GM04503 (cell line): ENCODE measurements at regions not wholly inside any gene's neighbourhood (a gene's known extent, or its start where the extent isn't known, plus 50 kb on each side); places are given as distances from the start of the nearest gene placed in this dataset.
"Not testable (repeated sequence)": the region's sequence is repeated elsewhere in the genome, so short reads cannot be mapped to it uniquely, and the experiment has no call there.

Experiments used
- DNase-seq: peaks from one replicate; pipeline ENCODE4 v3.0.0-alpha.2; 2012; ENCODE audit warnings: low read depth

- DNase-seq = no peak
Observed at GRCh38 chr1:234917495-234918180, 211.0 kb downstream of the TOMM20 start.

GRCh38 chr1:234916840-234917239, 211.8 kb downstream of the TOMM20 start:
- DNase-seq = no peak

GRCh38 chr1:234915924-234916675, 212.5 kb downstream of the TOMM20 start:
- no peak for DNase-seq

- no peak for DNase-seq
Observed at GRCh38 chr1:234914606-234915290, 213.9 kb downstream of the TOMM20 start.

GRCh38 chr1:234913771-234914170, 214.9 kb downstream of the TOMM20 start:
- DNase-seq = no peak

GRCh38 chr1:234913278-234913649, 215.4 kb downstream of the TOMM20 start:
- DNase-seq = no peak

- no peak for DNase-seq
Observed at GRCh38 chr1:234912548-234913277, 215.9 kb downstream of the TOMM20 start.

- no peak for DNase-seq
Observed at GRCh38 chr1:234911787-234912186, 216.8 kb downstream of the TOMM20 start.

- not testable (repeated sequence) for DNase-seq
Observed at GRCh38 chr1:234911136-234911535, 217.5 kb downstream of the TOMM20 start.

- DNase-seq = no peak
Observed at GRCh38 chr1:234909851-234910250, 218.8 kb downstream of the TOMM20 start.

GRCh38 chr1:234909307-234909810, 219.3 kb downstream of the TOMM20 start:
- no peak for DNase-seq

- no peak for DNase-seq
Observed at GRCh38 chr1:234908571-234908970, 220.1 kb downstream of the TOMM20 start.

- peak; percentile 85 for DNase-seq
Observed at GRCh38 chr1:234907940-234908405, 220.7 kb downstream of the TOMM20 start.

GRCh38 chr1:234907208-234907939, 221.3 kb downstream of the TOMM20 start:
- no peak for DNase-seq

GRCh38 chr1:234906654-234907053, 222.0 kb downstream of the TOMM20 start:
- no peak for DNase-seq

GRCh38 chr1:234902774-234903547, 225.7 kb downstream of the TOMM20 start:
- no peak for DNase-seq

- no peak for DNase-seq
Observed at GRCh38 chr1:234901491-234902049, 227.1 kb downstream of the TOMM20 start.

- no peak for DNase-seq
Observed at GRCh38 chr1:234900595-234900994, 228.0 kb downstream of the TOMM20 start.

- no peak for DNase-seq
Observed at GRCh38 chr1:234899730-234900072, 228.9 kb downstream of the TOMM20 start.

GRCh38 chr1:234899041-234899729, 229.5 kb downstream of the TOMM20 start:
- peak; percentile 39 for DNase-seq
